CD14-positive monocyte (primary cell): ENCODE measurements at regions not wholly inside any gene's neighbourhood (a gene's known extent, or its start where the extent isn't known, plus 50 kb on each side); places are given as distances from the start of the nearest gene placed in this dataset.

Experiments used
- DNase-seq, 3 donors: peaks; one replicate each; pipeline ENCODE4 v3.0.0-alpha.2; 2011 to 2022
- H2AFZ ChIP-seq: 2 replicates; pipeline ENCODE4 v1.6.0; 2012; ENCODE audit warnings: mild to moderate bottlenecking, low read depth, low read length, inconsistent platforms; ENCODE audit not compliant: insufficient read depth, poor library complexity, severe bottlenecking
- H3K27ac ChIP-seq, 2 donors: 1 replicate in 1 of 2; 2 replicates in 1 of 2; pipeline ENCODE4 v1.5.1; 2012 to 2013; ENCODE audit warnings: low read length in 2 of 2, control low read depth in 1 of 2, inconsistent platforms in 1 of 2, low read depth in 1 of 2, mild to moderate bottlenecking in 1 of 2
- H3K27me3 ChIP-seq, 2 donors: one replicate each; pipeline versions ENCODE4 v1.6.0 to v1.6.1; 2011 to 2013; ENCODE audit warnings: low read length in 2 of 2; ENCODE audit not compliant: control insufficient read depth in 2 of 2, insufficient read depth in 2 of 2
- H3K36me3 ChIP-seq, 2 donors: replicated peaks in 1 of 2; 1 replicate in 1 of 2; 2 replicates in 1 of 2; pipeline versions ENCODE4 v1.5.1 to v1.6.1; 2012 to 2013; ENCODE audit warnings: low read length in 2 of 2, control low read depth in 1 of 2, inconsistent platforms in 1 of 2, mild to moderate bottlenecking in 1 of 2; ENCODE audit not compliant: insufficient read depth in 2 of 2, control insufficient read depth in 1 of 2
- H3K4me1 ChIP-seq, 2 donors: 1 replicate in 1 of 2; 2 replicates in 1 of 2; pipeline versions ENCODE4 v1.5.1 to v1.6.1; 2012 to 2013; ENCODE audit warnings: low read length in 2 of 2, control low read depth in 1 of 2, inconsistent platforms in 1 of 2, mild to moderate bottlenecking in 1 of 2, moderate library complexity in 1 of 2; ENCODE audit not compliant: insufficient read depth in 2 of 2, control insufficient read depth in 1 of 2
- H3K4me2 ChIP-seq: replicated peaks from 2 replicates; pipeline ENCODE3; 2012; ENCODE audit warnings: low read length, moderate library complexity, mild to moderate bottlenecking; ENCODE audit not compliant: poor library complexity, severe bottlenecking; ENCODE audit errors: extremely low read depth
- H3K4me3 ChIP-seq, 3 experiments: fragments of 200-600 bp in 1 of 3; sonication (generic) in 1 of 3; replicated peaks in 1 of 3; 1 replicate in 2 of 3; 2 replicates in 1 of 3; pipeline ENCODE4 v1.5.1; 2011 to 2013; ENCODE audit warnings: low read length in 3 of 3, mild to moderate bottlenecking in 3 of 3, control low read depth in 2 of 3, low read depth in 2 of 3, inconsistent platforms in 1 of 3, moderate library complexity in 1 of 3
- H3K79me2 ChIP-seq: 2 replicates; pipeline ENCODE4 v1.6.0; 2012; ENCODE audit warnings: mild to moderate bottlenecking, control low read depth, inconsistent platforms, low read length, moderate library complexity; ENCODE audit not compliant: insufficient read depth
- H3K9ac ChIP-seq: 2 replicates; pipeline ENCODE4 v1.6.0; 2017; ENCODE audit warnings: low read length, mild to moderate bottlenecking; ENCODE audit not compliant: insufficient read depth, poor library complexity, severe bottlenecking
- H3K9me3 ChIP-seq, 2 donors: replicated peaks in 1 of 2; 1 replicate in 1 of 2; 2 replicates in 1 of 2; pipeline versions ENCODE4 v1.5.1 to v1.6.1; 2012 to 2013; ENCODE audit warnings: low read length in 2 of 2, control low read depth in 1 of 2; ENCODE audit not compliant: control insufficient read depth in 1 of 2, insufficient read depth in 1 of 2
- H4K20me1 ChIP-seq: 2 replicates; pipeline ENCODE4 v1.6.0; 2012; ENCODE audit warnings: mild to moderate bottlenecking, low read length, control low read depth, moderate library complexity; ENCODE audit not compliant: insufficient read depth
- H3K27ac Mint-ChIP-seq, 7 donors: one replicate each; pipeline ENCODE4 v1.8.0; 2020; ENCODE audit warnings: mild to moderate bottlenecking in 7 of 7, mixed read lengths in 7 of 7, moderate library complexity in 6 of 7, inconsistent platforms in 2 of 7
- H3K27me3 Mint-ChIP-seq, 3 donors: one replicate each; pipeline ENCODE4 v1.8.0; 2021 to 2022; ENCODE audit warnings: low read depth in 3 of 3, mild to moderate bottlenecking in 3 of 3, mixed read lengths in 3 of 3, moderate library complexity in 3 of 3, inconsistent platforms in 1 of 3
- H3K36me3 Mint-ChIP-seq, 2 donors: one replicate each; pipeline ENCODE4 v1.8.0; 2020; ENCODE audit warnings: mixed read lengths in 2 of 2, inconsistent platforms in 1 of 2, mild to moderate bottlenecking in 1 of 2
- H3K4me1 Mint-ChIP-seq: one replicate; pipeline ENCODE4 v1.8.0; 2020; ENCODE audit warnings: mild to moderate bottlenecking, mixed read lengths
- H3K4me3 Mint-ChIP-seq, 2 donors: one replicate each; pipeline ENCODE4 v1.8.0; 2020; ENCODE audit warnings: mild to moderate bottlenecking in 2 of 2, mixed read lengths in 2 of 2, moderate library complexity in 1 of 2
- H3K9me3 Mint-ChIP-seq, 7 donors: one replicate each; pipeline ENCODE4 v1.8.0; 2020 to 2022; ENCODE audit warnings: mixed read lengths in 7 of 7, mild to moderate bottlenecking in 6 of 7, moderate library complexity in 6 of 7, inconsistent platforms in 2 of 7
- CTCF ChIP-seq: fragments of 200-600 bp; IDR thresholded peaks from one replicate; pipeline ENCODE4 v1.8.0; 2022; ENCODE audit warnings: antibody characterized with exemption, mild to moderate bottlenecking
- whole genome bisulfite sequencing: methylation state at CpG from one replicate; pipeline ENCODE4 v1.1.5; 2013; ENCODE audit warnings: missing lambda C conversion rate; ENCODE audit not compliant: insufficient coverage; 5-methylcytosine and 5-hydroxymethylcytosine counted together
- intact Hi-C, 2 donors: fragments of 100-400 bp; cut with micrococcal nuclease; formaldehyde crosslinking; loops; one replicate each; pipeline versions ENCODE4 v1.15.0 to v1.15.1; 2023

GRCh38 chr5:71836084-71836483, 117.0 kb downstream of the CARTPT start:
- H3K9me3 ChIP-seq, result no peaks in the 10 kb centered on the region
- TF ChIP-seq CTCF, result no peak
- no peaks in the 10 kb centered on the region for H3K36me3 ChIP-seq
- H2AFZ ChIP-seq, result no peak overlapping the region
- H3K9ac ChIP-seq, result no peak overlapping the region
- peaks cover 5 to 24% of the 10 kb centered on the region in 2 donors for H3K4me1 ChIP-seq
- Mint-ChIP-seq H3K4me3 (no peak overlapping the region), H3K36me3 (no peaks in the 10 kb centered on the region), H3K27ac (no peak overlapping the region), H3K9me3 (peaks cover 0 to 15% (median 3%) of the 10 kb centered on the region in 7 donors), H3K27me3 (peaks cover 0 to 2% (median 1%) of the 10 kb centered on the region in 3 donors), H3K4me1 (peaks cover 16% of the 10 kb centered on the region)
- no peaks in the 10 kb centered on the region for H3K79me2 ChIP-seq
- no peak for DNase-seq
- intact Hi-C loops, result no loop called here
- no peaks in the 10 kb centered on the region for H4K20me1 ChIP-seq
- H3K4me3 ChIP-seq, result no peak overlapping the region
- no peaks in the 10 kb centered on the region for H3K27me3 ChIP-seq
- no peak overlapping the region for H3K4me2 ChIP-seq
- H3K27ac ChIP-seq, result no peak overlapping the region

- Histone ChIP-seq H3K27ac (no peak overlapping the region), H3K9me3 (no peaks in the 10 kb centered on the region), H3K79me2 (no peaks in the 10 kb centered on the region), H3K4me1 (peaks cover 5 to 24% of the 10 kb centered on the region in 2 donors), H3K36me3 (no peaks in the 10 kb centered on the region), H2AFZ (no peak overlapping the region), H3K9ac (no peak overlapping the region), H3K4me3 (no peak overlapping the region), H4K20me1 (no peaks in the 10 kb centered on the region), H3K27me3 (no peaks in the 10 kb centered on the region), H3K4me2 (no peak overlapping the region)
- Mint-ChIP-seq H3K27me3 (peaks cover 0 to 2% (median 1%) of the 10 kb centered on the region in 3 donors), H3K4me1 (peaks cover 16% of the 10 kb centered on the region), H3K27ac (no peak overlapping the region), H3K9me3 (peaks cover 0 to 11% (median 2%) of the 10 kb centered on the region in 7 donors), H3K36me3 (no peaks in the 10 kb centered on the region), H3K4me3 (no peak overlapping the region)
- intact Hi-C loops, result no loop called here
- no peak for TF ChIP-seq CTCF
- 100% methylated on average over 1 of the region's 5 CpGs for WGBS
- DNase-seq, result no peak
Observed at GRCh38 chr5:71836559-71837112, 117.6 kb downstream of the CARTPT start.
